GM12878 (cell line): ENCODE measurements at regions not wholly inside any gene's neighbourhood (a gene's known extent, or its start where the extent isn't known, plus 50 kb on each side); places are given as distances from the start of the nearest gene placed in this dataset.

Experiments used
- ATF7 ChIP-seq: fragments of 450-650 bp; IDR thresholded peaks from 2 replicates; pipeline ENCODE4 v1.6.1; 2016; ENCODE audit warnings: low read depth, mild to moderate bottlenecking
- CTCF ChIP-seq, 3 experiments: IDR thresholded peaks in 2 of 3; conservative IDR thresholded peaks in 1 of 3; 2 replicates each; pipeline ENCODE4 v1.5.1; 2011; ENCODE audit warnings: low read depth in 3 of 3, low read length in 3 of 3, mild to moderate bottlenecking in 3 of 3, control low read depth in 2 of 3, moderate library complexity in 2 of 3, inconsistent platforms in 1 of 3, mixed read lengths in 1 of 3; ENCODE audit not compliant: control insufficient read depth in 2 of 3, insufficient read depth in 1 of 3; ENCODE audit errors: extremely low read depth in 1 of 3
- EED ChIP-seq: sonication (generic); IDR thresholded peaks from 2 replicates; pipeline ENCODE4 v1.6.1; 2016; ENCODE audit warnings: antibody characterized with exemption, low read depth
- EZH2 ChIP-seq: IDR thresholded peaks from 2 replicates; pipeline ENCODE4 v1.6.1; 2012; ENCODE audit warnings: low read depth, mild to moderate bottlenecking, control low read depth, inconsistent platforms, low read length, borderline replicate concordance; ENCODE audit not compliant: control insufficient read depth
- JUNB ChIP-seq: IDR thresholded peaks from 2 replicates; pipeline ENCODE4 v1.6.1; 2016; ENCODE audit warnings: antibody characterized with exemption, mild to moderate bottlenecking
- NFIC ChIP-seq: IDR thresholded peaks from 2 replicates; pipeline ENCODE4 v1.6.1; 2012; ENCODE audit warnings: low read depth, mild to moderate bottlenecking, inconsistent platforms, low read length, moderate library complexity
- POLR2AphosphoS5 ChIP-seq: IDR thresholded peaks from 2 replicates; pipeline ENCODE4 v1.6.1; 2011; ENCODE audit warnings: mild to moderate bottlenecking, low read length, inconsistent platforms
- RAD21 ChIP-seq: IDR thresholded peaks from 2 replicates; pipeline ENCODE4 v1.6.1; 2011; ENCODE audit warnings: mild to moderate bottlenecking, low read depth, low read length, moderate library complexity; ENCODE audit not compliant: insufficient read depth
- SUZ12 ChIP-seq: fragments of 200-600 bp; sonication (generic); IDR thresholded peaks from one replicate; pipeline ENCODE4 v1.6.1; 2018; ENCODE audit warnings: antibody characterized with exemption, mild to moderate bottlenecking; ENCODE audit not compliant: unreplicated experiment
- ZNF207 ChIP-seq: fragments of 450-650 bp; IDR thresholded peaks from 2 replicates; pipeline ENCODE4 v1.6.1; 2014; ENCODE audit warnings: antibody characterized with exemption, mild to moderate bottlenecking, borderline replicate concordance
- ZNF622 ChIP-seq: fragments of 450-650 bp; IDR thresholded peaks from 2 replicates; pipeline ENCODE4 v1.6.1; 2017; ENCODE audit warnings: mild to moderate bottlenecking, inconsistent platforms
- ZSCAN29 ChIP-seq: fragments of 450-650 bp; IDR thresholded peaks from 2 replicates; pipeline ENCODE4 v1.6.1; 2017; ENCODE audit warnings: mild to moderate bottlenecking, moderate library complexity

- TF ChIP-seq ZNF207: no peak
- TF ChIP-seq POLR2AphosphoS5: no peak
- TF ChIP-seq CTCF (IDR thresholded peaks at IDR 0.05 in 2 of 3, conservative IDR thresholded peaks at IDR 0.05 in 1 of 3; ENCODE audit: control insufficient read depth in 2 of 3, extremely low read depth in 1 of 3, insufficient read depth in 1 of 3, low read depth in 3 of 3, low read length in 3 of 3): no peak
- TF ChIP-seq NFIC: no peak
- no peak for TF ChIP-seq ZNF622
- TF ChIP-seq ZSCAN29: no peak
- no peak for TF ChIP-seq EZH2
- no peak for TF ChIP-seq JUNB
- no peak for TF ChIP-seq ATF7
- TF ChIP-seq SUZ12: no peak
- TF ChIP-seq RAD21: no peak
- TF ChIP-seq EED: no peak
Observed at GRCh38 chr6:105494688-105495087, 91.8 kb upstream of the PREP start.
